Hematopoietic multipotent progenitor cell treated with erythropoietin and hydrocortisone succinate and interleukin-3 and kit ligand, for 15 days (in vitro differentiated cells): ENCODE measurements at regions not wholly inside any gene's neighbourhood (a gene's known extent, or its start where the extent isn't known, plus 50 kb on each side); places are given as distances from the start of the nearest gene placed in this dataset.
"Not testable (repeated sequence)": the region's sequence is repeated elsewhere in the genome, so short reads cannot be mapped to it uniquely, and the experiment has no call there.

Experiments
- DNase-seq: peaks from one replicate; pipeline ENCODE4 v3.0.0-alpha.2; 2015; ENCODE audit warnings: low spot score

DNA sequence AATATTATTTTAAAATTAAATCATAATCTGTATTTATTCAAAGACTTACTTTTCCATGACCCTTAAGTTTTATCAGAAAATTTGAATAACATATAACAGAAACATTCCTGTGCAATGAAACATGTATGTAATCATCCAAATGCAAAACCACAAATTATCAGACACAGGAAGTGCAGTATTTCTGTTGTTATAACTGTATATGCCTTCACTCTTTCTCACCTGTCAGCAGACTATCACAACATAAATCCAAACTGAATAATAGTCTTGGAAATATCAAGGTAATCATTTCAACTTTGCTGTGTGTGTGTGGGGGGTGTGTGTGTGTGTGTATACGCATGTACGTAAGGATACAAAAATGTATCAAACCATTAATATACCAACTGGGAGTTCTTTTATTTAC, 285.9 kb downstream of the SLC7A11 start:
- DNase-seq, result no peak

DNA sequence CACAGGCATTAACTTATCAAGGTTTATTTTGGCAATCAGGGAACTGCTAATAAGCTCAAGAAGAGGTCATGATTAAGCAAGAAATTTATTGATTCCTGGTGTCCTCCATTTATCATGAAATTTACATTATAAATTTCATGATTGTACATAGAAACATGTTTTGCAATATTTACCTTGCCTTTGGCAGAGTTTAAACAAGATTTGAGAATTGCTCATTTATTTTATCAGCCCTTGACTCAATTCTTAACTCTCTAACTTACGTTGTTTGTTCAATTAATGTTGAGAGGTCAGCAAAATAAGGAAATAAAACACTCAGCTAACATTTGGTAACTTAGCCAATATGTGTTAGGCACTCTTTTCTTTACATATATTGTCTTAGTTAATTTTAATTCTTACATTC, 286.6 kb downstream of the SLC7A11 start:
- no peak for DNase-seq

DNA sequence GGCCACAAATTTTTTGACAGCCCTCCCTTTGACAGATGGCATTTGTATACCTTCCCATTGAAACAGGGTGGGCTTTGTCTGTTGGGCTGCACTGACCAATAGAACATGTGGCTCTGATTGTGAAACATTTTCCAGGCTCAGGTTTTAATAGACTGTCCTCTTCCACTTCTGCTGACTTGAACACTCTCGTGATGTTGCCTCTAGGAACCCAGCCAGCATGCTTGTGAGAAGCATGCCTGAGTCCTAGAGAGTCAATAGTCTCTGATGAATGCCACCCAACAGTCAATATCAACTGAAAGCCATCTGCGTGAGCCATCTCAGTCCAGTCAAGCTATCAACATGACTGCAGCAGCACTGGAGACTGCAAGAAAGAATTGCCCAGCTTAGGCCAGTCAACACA, 290.0 kb downstream of the SLC7A11 start:
- DNase-seq, result no peak

DNA sequence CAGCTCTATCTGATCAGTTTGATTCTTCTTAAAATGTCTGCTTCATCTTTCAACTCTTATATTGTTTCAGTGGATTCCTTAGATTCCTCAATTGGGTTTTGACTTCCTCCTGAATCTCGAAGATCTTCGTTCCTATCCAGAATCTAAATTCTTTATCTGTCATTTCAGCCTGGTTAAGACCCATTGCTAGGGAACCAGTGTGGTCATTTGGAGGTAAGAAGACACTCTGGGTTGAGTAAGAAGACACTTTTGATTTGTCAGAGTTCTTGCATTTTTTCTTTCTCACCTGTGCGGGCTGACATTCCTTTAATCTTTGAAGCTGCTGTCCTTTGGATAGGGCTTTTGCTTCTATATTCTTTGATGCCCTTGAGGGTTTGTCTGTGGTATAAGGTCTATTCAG, 291.9 kb downstream of the SLC7A11 start:
- DNase-seq, result no peak

DNA sequence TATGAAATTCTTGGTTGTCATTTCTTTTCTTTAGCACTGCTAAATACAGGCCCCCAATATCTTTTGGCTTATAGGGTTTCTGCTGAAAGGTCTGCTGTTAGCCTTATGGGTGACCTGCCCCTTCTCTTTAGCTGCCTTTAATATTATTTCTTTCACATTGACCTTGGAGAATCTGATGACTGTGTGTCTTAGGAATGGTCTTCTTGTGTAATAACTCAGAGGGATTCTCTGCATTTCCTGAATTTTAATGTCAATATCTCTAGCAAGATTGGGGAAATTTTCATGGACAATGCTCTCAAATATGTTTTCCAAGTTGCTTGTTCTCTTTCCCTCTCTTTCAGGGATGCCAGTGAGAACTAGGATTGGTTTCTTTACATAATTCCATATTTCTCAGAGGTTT, 292.4 kb downstream of the SLC7A11 start:
- DNase-seq, result no peak

DNA sequence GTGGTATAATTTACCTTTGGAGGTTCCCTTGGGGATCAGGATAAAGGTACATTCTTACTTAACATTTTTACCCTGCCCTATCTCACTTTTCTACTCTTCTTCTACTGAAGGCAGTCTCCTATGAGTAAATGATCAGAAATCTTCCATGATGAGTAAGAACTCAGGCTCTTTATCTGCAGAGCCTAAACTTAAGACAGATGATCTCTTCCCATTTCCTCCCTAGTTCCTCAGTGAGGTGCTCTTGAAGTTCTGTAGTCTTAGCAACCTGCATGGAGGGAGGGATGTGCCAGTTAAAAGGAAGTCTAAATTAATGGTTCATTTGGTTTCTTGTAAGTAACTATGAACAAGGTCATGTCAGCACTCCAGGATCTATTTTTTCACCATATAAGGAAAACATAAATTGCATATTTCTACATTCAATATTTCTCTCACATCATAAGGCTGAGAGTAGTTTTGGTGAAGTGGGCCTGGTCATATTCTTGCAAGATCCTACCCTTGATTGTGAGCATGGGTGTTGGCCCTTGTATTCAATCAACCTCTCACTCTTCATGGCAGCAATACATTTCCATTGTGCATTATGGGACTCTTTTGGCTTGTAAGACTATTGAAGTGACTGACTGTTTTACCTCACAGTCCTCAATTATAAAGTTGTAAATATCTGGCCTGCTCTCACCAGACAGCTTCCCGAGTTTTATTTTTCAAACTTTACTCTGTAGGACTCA, 295.5 kb downstream of the SLC7A11 start:
- no peak for DNase-seq

DNA sequence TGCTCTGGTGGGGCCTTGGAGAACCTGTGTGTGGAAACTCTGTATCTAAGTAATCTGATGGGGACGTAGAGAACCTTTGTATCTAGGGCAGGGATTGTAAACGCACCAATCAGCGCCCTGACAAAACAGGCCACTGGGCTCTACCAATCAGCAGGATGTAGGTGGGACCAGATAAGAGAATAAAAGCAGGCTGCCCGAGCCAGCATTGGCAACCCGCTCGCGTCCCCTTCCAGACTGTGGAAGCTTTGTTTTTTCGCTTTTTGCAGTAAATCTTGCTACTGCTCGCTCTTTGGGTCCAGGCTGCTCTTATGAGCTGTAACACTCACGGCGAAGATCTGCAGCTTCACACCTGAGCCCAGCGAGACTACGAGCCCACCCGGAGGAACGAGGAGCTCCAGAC, 299.3 kb downstream of the SLC7A11 start:
- DNase-seq, result not testable (repeated sequence)

DNA sequence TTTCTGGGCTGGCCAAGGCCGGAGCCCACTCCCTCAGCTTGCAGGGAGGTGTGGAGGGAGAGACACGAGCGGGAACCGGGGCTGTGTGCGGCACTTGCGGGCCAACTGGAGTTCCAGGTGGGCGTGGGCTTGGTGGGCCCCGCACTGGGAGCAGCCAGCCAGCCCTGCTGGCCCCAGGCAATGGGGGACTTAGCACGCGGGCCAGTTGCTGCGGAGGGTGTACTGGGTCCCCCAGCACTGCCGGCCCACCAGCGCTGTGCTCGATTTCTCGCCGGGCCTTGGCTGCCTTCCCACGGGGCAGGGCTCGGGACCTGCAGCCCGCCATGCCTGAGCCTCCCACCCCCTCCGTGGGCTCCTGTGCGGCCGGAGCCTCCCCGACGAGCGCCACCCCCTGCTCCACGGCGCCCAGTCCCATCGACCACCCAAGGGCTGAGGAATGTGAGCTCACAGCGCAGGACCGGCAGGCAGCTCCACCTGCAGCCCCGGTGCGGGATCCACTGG, 300.1 kb downstream of the SLC7A11 start:
- not testable (repeated sequence) for DNase-seq

DNA sequence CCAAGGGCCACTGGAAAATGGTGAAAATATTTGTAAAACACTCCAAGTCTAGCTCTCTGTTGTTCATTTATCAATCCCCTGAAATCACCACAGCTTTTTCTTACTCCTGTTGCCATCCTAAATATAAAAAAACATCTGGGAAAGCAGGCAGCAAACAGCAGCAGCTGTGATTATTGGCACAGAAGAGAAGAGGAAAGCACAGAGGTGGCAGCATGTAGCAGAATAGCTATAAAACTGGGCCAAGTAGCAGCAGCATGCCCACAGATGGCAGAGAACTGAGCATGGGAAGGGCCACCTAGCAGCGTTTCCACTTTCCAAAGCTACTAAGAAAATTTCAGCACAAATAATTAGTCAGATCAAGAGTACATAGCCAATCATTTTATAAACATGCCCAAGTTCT, 307.2 kb downstream of the SLC7A11 start:
- no peak for DNase-seq

DNA sequence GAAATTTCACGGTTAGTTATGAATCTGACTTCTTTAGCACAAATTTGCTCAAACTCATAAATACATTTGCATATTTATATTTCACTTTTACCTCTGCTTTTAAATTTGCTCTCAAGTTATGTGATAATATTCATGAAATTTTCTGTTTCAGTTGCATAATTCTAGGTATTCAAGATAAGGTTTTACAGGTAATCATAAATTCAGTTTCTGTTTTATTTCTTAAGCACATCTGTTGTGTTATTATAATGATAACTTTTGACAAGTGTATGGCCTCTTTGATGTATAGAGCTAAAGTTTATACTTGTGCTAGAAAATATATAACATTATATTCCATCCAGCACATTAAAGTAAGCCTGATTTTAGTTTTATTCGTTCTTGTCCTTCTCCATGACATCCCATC, 308.1 kb downstream of the SLC7A11 start:
- DNase-seq, result no peak

DNA sequence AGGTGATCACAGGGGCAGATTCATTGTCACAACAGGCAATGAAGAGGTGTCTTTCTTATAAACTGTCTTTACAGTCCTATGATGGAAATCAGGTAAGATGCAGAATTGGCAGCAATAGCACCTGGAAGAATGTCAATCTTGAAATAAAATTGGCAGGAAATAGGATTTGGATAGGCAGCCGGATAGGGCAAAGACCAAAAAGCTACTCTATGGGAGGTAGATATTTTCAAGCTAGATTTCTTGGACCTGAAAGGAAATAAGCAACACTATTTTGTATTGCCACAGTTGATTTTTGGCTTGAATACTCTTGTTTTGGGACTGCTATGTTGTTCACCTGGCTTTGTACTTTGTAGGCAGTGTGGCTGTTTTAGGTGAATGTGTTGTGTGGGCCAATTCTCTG, 314.2 kb downstream of the SLC7A11 start:
- DNase-seq, result no peak

DNA sequence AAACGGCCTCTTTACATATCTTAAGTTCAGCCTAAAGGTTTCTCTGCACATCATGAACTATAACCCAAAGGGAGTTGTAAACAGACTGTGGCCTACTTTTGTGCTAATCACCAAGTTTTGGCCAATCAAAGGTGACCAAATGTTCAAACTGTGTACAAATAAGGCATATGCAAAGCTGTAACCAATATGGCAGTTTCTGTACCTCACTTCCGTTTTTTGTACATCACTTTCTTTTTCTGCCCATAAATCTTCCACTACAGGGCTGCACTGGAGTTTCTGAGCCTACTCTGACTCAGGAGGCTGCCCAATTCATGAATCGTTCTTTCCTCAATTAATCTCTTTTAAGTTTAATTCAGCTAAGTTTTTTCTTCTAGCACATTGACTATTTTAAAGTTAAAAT, 318.7 kb downstream of the SLC7A11 start:
- no peak for DNase-seq

DNA sequence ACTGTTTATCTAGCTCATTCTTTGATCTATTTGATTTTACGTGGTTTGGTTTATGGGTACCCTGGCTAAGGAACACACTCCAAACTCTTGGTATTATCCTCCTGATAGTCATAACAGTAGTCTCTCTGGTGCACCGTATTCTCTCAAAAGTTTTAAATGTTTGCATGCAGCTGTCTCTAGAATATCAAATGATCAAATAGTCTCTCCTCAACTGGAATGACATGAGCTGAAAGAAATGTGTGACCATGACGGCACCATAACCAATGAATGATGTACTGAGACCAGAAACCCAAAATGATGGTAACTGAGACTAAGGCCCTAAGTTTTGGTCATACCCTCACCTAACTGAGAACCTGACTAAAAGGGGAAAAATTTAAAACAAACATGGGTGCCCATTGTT, 319.4 kb downstream of the SLC7A11 start:
- DNase-seq, result no peak

DNA sequence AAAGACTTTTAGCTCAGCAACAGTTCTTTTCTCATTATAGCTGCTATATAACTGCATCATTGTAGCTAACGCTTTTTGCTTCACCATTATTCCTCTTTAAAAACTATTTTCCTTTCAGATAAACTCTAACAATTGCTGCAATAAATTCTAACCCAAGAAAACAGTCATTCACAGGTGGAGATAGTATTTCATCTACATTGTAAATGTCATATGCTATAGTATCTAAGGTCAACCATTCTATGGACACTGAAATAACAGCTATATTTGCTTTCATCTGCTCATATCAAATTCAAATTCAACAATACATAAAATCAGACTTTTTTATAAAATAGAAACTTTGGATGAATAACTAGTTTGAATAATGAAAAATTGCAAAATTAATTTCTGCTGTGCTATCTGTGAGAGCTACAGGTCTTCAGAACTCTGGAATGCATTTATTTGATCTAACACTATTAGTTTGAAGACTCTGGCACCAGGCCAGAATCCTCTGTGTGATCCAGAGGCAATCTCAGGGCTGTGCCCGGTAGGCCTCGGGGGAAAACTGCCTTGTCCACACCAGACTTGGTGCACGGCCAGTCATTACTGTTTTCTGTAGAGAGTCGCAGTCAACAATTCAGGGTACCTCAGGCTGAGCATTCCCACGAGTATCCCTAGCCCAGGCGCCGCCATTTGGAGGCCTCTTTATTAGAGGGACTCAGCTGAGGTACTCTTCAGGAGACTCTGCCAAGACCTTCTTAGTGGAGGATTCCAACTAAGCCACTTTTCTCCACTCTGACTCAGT, 332.4 kb downstream of the SLC7A11 start:
- no peak for DNase-seq

DNA sequence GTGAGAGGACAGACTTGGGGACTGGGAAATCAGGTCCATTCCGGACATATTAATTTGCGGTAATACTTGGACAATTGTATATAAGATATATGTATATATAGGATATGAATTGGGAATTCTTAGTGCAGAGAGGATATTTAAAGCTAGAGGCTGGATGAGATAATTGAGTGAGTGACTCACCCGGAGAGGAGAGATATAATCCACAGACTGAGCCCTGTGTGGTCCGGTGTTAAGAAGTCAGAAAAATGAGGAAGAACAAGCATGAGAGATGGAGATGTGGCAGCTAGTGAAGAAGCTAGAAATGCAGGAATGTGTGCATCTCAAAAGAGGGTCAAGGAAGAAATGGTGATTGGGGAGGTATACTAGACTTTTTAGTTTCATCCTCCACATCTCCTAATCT, 336.2 kb downstream of the SLC7A11 start:
- DNase-seq, result no peak

DNA sequence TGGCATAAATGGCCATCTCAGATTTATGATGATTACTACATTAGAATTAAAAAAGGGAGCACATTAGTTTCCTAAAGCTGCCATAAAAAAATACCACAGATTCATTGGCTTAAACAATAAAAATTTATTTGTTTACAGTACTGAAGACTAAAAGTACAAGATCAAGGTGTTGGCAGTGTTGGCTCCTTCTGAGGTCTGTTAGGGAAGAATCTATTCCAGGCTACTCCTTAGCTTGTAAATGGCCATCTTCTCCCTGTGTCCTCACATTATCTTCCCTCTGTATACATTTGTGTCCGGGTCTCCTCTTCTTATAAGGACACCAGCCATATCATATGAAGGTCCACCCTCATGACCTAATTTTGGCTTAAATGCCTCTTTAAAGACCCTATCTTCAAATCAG, 341.0 kb downstream of the SLC7A11 start:
- DNase-seq, result no peak

DNA sequence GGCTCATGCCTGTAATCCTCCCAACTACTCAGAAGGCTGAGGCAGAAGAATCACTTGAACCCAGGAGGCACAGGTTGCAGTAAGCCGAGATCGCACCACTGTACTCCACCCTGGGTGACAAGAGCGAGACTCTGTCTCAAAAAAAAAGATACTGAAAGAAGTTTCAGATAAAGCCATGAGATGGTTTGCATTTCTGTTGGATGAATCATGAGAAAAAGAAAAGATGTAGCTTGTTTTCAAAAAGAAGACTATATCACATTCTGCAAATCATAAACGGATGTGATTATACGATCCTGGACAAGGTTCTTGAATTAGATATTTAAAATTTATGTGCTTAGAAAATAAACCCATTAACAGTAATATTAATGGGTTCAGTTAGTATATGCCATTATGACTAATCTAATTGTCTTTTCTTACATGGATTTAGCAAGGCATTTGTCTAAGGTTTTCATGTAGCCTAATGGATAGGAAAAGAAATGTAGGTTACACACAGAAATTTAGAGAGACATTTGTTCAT, 345.9 kb downstream of the SLC7A11 start:
- DNase-seq, result no peak

DNA sequence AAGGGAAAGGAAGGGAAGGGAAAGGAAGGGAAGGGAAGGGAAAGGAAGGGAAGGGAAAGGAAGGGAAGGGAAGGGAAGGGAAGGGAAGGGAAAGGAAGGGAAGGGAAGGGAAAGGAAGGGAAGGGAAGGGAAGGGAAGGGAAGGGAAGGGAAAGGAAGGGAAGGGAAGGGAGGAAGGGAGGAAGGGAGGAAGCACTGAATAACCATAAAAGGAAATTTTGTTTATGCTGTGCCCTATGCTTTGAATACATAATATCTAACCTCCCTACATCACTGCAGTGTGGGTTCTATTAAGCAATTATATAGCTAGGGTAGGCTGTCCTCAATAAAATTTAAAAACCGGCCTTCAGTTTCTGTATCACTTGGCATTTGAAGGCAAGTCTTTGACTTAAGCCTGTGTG, 346.6 kb downstream of the SLC7A11 start:
- not testable (repeated sequence) for DNase-seq

DNA sequence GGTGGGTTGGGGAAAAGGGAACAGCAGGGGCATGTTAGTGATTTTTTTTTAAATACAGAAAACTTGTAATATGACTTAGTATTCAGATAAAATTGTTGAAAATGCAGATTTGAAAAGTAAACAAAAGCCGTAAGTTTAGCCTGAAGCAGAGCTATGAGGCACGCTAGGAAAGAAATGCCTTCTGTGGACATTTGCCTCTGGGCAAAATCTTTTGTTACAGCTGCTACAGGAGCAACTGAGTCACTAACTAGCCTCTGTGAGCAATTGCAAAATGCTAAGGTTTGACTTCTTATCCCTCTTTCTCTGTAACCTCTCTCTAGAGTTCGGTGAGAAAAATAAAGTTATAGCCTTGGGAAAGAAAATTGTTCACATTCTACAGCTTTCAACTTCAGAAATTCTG, 350.0 kb downstream of the SLC7A11 start:
- no peak for DNase-seq

DNA sequence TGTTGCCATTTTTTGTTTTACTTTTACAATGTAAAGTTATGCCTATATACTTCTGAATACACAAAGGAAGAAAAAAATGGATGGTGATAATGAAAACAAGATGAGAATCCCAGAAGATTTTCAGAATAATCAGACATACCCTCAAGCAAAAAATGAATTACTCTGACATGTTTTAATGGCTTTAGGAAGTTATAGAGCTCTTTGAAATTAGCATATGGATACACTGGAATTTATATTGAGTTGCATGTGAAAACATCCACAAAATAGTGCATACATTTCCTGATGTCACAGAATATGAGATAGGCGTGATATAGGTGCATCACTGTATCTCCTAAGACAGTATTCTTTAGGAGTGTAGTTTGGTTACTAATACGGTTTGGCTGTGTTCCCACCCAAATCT, 351.3 kb downstream of the SLC7A11 start:
- no peak for DNase-seq

DNA sequence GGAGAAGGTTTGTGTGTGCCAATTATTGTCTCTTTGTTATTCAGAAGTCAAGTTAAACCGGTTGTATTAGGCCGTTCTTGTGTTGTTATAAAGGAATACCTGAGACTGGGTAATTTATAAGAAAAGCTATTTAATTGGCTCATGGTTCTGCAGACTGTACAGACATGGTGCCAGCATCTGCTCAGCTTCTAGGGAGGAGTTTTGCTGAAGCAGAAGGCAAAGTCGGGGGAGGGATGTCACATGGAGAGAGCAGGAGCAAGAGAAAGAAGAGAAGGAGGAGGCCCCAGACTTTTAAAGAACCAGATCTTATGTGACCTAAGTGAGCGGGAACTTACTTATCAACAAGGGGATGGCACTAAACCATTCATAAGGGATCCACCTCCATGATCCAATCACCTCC, 349.3 kb upstream of the PCDH18 start:
- no peak for DNase-seq

DNA sequence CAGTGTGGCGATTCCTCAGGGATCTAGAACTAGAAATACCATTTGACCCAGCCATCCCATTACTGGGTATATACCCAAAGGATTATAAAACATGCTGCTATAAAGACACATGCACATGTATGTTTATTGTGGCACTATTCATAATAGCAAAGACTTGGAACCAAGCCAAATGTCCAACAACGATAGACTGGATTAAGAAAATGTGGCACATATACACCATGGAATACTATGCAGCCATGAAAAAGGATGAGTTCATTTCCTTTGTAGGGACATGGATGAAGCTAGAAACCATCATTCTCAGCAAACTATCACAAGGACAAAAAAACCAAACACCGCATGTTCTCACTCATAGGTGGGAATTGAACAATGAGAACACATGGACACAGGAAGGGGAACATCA, 335.8 kb upstream of the PCDH18 start:
- not testable (repeated sequence) for DNase-seq

DNA sequence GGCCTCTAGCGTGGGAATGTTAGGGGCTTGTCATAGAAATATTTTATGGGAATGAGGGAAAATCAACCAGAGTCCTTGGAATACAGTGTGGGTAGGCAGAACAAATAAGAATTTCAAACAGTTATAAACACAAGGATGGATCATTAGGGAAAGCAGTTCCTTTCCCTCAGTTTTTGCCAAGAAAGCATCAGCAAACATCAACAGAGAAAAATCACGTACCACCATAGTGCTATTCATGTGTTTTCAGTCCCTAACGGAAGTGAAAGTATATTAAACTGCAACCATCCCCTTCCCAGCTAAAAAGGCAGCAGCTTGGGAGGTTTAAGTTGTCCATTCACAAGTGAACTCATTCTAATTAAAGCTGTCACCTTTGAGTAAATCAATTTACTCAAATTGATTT, 334.4 kb upstream of the PCDH18 start:
- no peak for DNase-seq
